ENCODE measurements at regions not wholly inside any gene's neighbourhood (a gene's known extent, or its start where the extent isn't known, plus 50 kb on each side); places are given as distances from the start of the nearest gene placed in this dataset.

GRCh38 chr3:194838236-194838635, 152.6 kb downstream of the FAM43A start:
- DNase-seq, result no peak

GRCh38 chr3:194840661-194841514, 155.2 kb downstream of the FAM43A start:
- peak; percentile 47 for DNase-seq

- DNase-seq, result no peak
Measured at GRCh38 chr3:194841515-194841841, 155.8 kb downstream of the FAM43A start.

GRCh38 chr3:194843556-194843955, 157.9 kb downstream of the FAM43A start:
- no peak for DNase-seq

GRCh38 chr3:194844046-194844445, 158.4 kb downstream of the FAM43A start:
- DNase-seq, result no peak

GRCh38 chr3:194849166-194849875, 163.6 kb downstream of the FAM43A start:
- DNase-seq, result no peak

- DNase-seq, result no peak
Measured at GRCh38 chr3:194851254-194851653, 165.6 kb downstream of the FAM43A start.

- no peak for DNase-seq
Measured at GRCh38 chr3:194851941-194852340, 166.3 kb downstream of the FAM43A start.

- no peak for DNase-seq
Measured at GRCh38 chr3:194852345-194852744, 166.7 kb downstream of the FAM43A start.

GRCh38 chr3:194852831-194853508, 167.3 kb downstream of the FAM43A start:
- DNase-seq, result no peak

GRCh38 chr3:194854206-194854605, 168.5 kb downstream of the FAM43A start:
- DNase-seq, result no peak

GRCh38 chr3:194854659-194855390, 169.1 kb downstream of the FAM43A start:
- DNase-seq, result no peak

GRCh38 chr3:194856296-194856695, 170.6 kb downstream of the FAM43A start:
- DNase-seq, result no peak

GRCh38 chr3:194857469-194858113, 171.9 kb downstream of the FAM43A start:
- DNase-seq, result no peak

- DNase-seq, result no peak
Measured at GRCh38 chr3:194858382-194858781, 172.7 kb downstream of the FAM43A start.

GRCh38 chr3:194860725-194861124, 175.0 kb downstream of the FAM43A start:
- no peak for DNase-seq

- no peak for DNase-seq
Measured at GRCh38 chr3:194861375-194861774, 175.7 kb downstream of the FAM43A start.

- DNase-seq, result no peak
Measured at GRCh38 chr3:194865061-194865460, 179.4 kb downstream of the FAM43A start.

GRCh38 chr3:194865615-194866014, 179.9 kb downstream of the FAM43A start:
- no peak for DNase-seq

- no peak for DNase-seq
Measured at GRCh38 chr3:194866236-194866635, 180.6 kb downstream of the FAM43A start.

GRCh38 chr3:194867270-194867983, 181.7 kb downstream of the FAM43A start:
- DNase-seq, result peak; percentile 33

- DNase-seq, result no peak
Measured at GRCh38 chr3:194868831-194869230, 183.1 kb downstream of the FAM43A start.

Data from OCI-M1 (cell line).